ENCODE measurements at regions not wholly inside any gene's neighbourhood (a gene's known extent, or its start where the extent isn't known, plus 50 kb on each side); places are given as distances from the start of the nearest gene placed in this dataset.
"Not testable (repeated sequence)": the region's sequence is repeated elsewhere in the genome, so short reads cannot be mapped to it uniquely, and the experiment has no call there.

- no peak for DNase-seq (ENCODE audit: low read depth in 2 of 2)
These were observed 760.0 kb upstream of the SLC35B3 start for GRCh38 chr6:9195322-9195721.

GRCh38 chr6:9192405-9192909 is 757.1 kb upstream of the SLC35B3 start:
- no peak for DNase-seq (ENCODE audit: low read depth in 2 of 2)

- no peak for DNase-seq (ENCODE audit: low read depth in 2 of 2)
These were observed 750.8 kb upstream of the SLC35B3 start for GRCh38 chr6:9186148-9186547.

- DNase-seq (ENCODE audit: low read depth in 2 of 2), result no peak
These were observed 742.7 kb upstream of the SLC35B3 start for GRCh38 chr6:9178071-9178470.

- DNase-seq (ENCODE audit: low read depth in 2 of 2), result no peak
These were observed 737.9 kb upstream of the SLC35B3 start for GRCh38 chr6:9173229-9173628.

GRCh38 chr6:9172096-9172495 is 736.8 kb upstream of the SLC35B3 start:
- DNase-seq (ENCODE audit: low read depth in 2 of 2), result no peak

- no peak for DNase-seq (ENCODE audit: low read depth in 2 of 2)
These were observed 733.3 kb upstream of the SLC35B3 start for GRCh38 chr6:9168669-9169068.

GRCh38 chr6:9161731-9162130 is 726.4 kb upstream of the SLC35B3 start:
- DNase-seq (ENCODE audit: low read depth in 2 of 2), result no peak

- no peak for DNase-seq (ENCODE audit: low read depth in 2 of 2)
These were observed 723.7 kb upstream of the SLC35B3 start for GRCh38 chr6:9159051-9159450.

- no peak for DNase-seq (ENCODE audit: low read depth in 2 of 2)
These were observed 720.5 kb upstream of the SLC35B3 start for GRCh38 chr6:9155836-9156235.

GRCh38 chr6:9143140-9143539 is 707.8 kb upstream of the SLC35B3 start:
- DNase-seq (ENCODE audit: low read depth in 2 of 2), result no peak

- DNase-seq (ENCODE audit: low read depth in 2 of 2), result no peak
These were observed 705.7 kb upstream of the SLC35B3 start for GRCh38 chr6:9140951-9141460.

GRCh38 chr6:9140172-9140571 is 704.8 kb upstream of the SLC35B3 start:
- no peak for DNase-seq (ENCODE audit: low read depth in 2 of 2)

GRCh38 chr6:9139746-9140145 is 704.4 kb upstream of the SLC35B3 start:
- DNase-seq (ENCODE audit: low read depth in 2 of 2), result no peak

GRCh38 chr6:9138936-9139335 is 703.6 kb upstream of the SLC35B3 start:
- DNase-seq (ENCODE audit: low read depth in 2 of 2), result no peak

GRCh38 chr6:9136141-9136822 is 700.9 kb upstream of the SLC35B3 start:
- DNase-seq (ENCODE audit: low read depth in 2 of 2), result no peak

GRCh38 chr6:9131616-9132015 is 696.3 kb upstream of the SLC35B3 start:
- no peak for DNase-seq (ENCODE audit: low read depth in 2 of 2)

GRCh38 chr6:9131201-9131600 is 695.9 kb upstream of the SLC35B3 start:
- DNase-seq (ENCODE audit: low read depth in 2 of 2), result no peak

- no peak for DNase-seq (ENCODE audit: low read depth in 2 of 2)
These were observed 693.6 kb upstream of the SLC35B3 start for GRCh38 chr6:9128970-9129369.

GRCh38 chr6:9126878-9127560 is 691.7 kb upstream of the SLC35B3 start:
- DNase-seq (ENCODE audit: low read depth in 2 of 2), result no peak

- not testable (repeated sequence) for DNase-seq (ENCODE audit: low read depth in 2 of 2)
These were observed 690.7 kb upstream of the SLC35B3 start for GRCh38 chr6:9126034-9126433.

- DNase-seq (ENCODE audit: low read depth in 2 of 2), result no peak
These were observed 686.2 kb upstream of the SLC35B3 start for GRCh38 chr6:9121549-9121948.

- DNase-seq (ENCODE audit: low read depth in 2 of 2), result no peak
These were observed 680.7 kb upstream of the SLC35B3 start for GRCh38 chr6:9116026-9116425.

All from activated CD4-positive, alpha-beta T cell treated with anti-CD3 and anti-CD28 coated beads for 24 hours (primary cell).